Fibroblast of mammary gland (primary cell): ENCODE measurements at regions not wholly inside any gene's neighbourhood (a gene's known extent, or its start where the extent isn't known, plus 50 kb on each side); places are given as distances from the start of the nearest gene placed in this dataset.

ENCODE experiments used
- DNase-seq: peaks from one replicate; pipeline ENCODE4 v3.0.0-alpha.2; 2010; ENCODE audit warnings: low read depth
- H3K4me3 ChIP-seq: 2 replicates; pipeline ENCODE4 v1.5.1; 2011; ENCODE audit warnings: low read depth, mild to moderate bottlenecking, low read length, moderate library complexity; ENCODE audit not compliant: control insufficient read depth
- CTCF ChIP-seq: conservative IDR thresholded peaks from 2 replicates; pipeline ENCODE4 v1.5.1; 2011; ENCODE audit warnings: low read depth, low read length, inconsistent platforms; ENCODE audit not compliant: control insufficient read depth, insufficient read depth

DNA sequence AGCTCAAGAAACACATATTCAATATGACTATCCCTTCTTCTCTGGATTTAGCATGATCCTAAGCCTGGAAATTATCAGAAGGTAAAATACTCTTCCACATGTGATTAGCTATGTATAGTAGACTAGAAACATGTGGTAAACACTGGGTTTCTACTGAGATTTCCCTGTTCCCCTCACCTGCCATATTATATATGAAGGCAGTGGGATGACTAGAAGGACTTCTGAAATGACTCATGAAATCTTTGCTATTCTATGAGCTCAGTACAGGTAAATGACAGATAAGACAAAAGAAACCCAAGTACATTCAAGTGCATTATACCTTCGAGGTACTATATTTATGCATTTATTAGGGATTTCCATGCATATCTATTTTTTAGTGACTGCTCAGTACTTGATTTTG is 152.9 kb downstream of the DNAJB9 start:
- DNase-seq: no peak
- H3K4me3 ChIP-seq: no peak overlapping the region
- no peak for TF ChIP-seq CTCF

DNA sequence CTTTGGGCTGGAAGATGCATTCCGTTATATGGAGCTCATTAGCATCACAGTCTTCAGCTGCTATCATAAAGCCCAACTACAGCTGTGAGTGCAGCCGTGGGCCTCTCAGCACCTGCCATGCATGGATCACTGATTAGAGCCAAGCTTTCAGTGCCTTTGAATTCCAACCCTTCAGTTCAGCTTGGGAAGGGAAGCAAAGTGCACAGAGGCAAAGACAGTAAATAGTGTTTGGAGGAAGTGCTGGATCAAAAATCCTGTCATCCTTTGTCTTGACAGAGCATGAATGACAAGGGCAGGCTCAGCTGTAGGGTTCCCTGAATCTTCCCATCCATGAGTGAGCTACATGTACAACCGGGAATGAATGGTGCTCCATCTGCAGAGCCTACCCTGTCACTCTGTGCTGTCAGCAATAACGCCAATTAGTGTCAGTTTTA is 153.7 kb downstream of the DNAJB9 start:
- no peak for DNase-seq
- no peak for TF ChIP-seq CTCF

DNA sequence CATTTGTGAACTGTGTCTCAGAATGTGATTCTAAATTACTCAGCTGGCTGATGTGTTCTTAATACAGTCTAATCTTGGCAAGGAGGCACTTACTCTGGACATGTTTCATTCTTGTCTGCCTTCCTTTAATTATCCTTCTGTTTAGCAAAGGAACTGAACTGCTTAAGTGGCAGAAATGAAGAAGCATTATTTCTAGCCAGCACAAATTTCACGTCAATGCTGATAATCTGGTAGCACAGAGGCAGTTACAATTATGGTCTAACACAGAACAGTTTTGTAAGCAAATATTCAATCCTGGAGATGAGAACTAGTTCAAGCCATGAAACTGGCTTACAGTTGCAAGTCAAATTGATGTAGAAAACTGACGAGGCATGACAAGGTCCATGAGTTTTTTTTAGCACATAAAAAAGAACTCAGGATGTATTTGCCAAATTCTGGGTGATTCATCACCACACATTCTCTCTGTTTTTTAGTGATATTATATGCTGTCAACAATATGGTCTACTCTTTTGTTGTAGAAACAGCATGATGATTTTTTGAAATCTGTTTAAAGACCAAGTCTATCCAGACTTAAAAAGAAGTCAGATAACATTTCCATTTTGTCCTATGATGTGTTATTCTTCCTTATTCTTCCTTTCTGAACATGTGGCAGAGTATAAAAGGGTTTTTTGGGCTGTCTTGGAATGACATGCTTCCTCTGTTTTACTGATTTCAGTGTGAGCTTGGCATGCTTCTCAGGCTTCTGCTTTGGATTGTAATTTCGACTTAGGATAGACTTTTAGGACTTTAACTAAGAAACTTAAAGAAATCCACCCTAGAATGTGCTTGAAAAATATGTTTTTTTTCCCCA is 154.8 kb downstream of the DNAJB9 start:
- TF ChIP-seq CTCF: no peak
- peak; percentile 10 for DNase-seq
- H3K4me3 ChIP-seq: no peak overlapping the region

More for the DNA sequence above, 153.7 kb downstream of the DNAJB9 start:
- H3K4me3 ChIP-seq: no peak overlapping the region

GRCh38 chr7:108735814-108736213 is 166.1 kb downstream of the DNAJB9 start:
- DNase-seq: no peak
- H3K4me3 ChIP-seq: no peak overlapping the region
- TF ChIP-seq CTCF: no peak

DNA sequence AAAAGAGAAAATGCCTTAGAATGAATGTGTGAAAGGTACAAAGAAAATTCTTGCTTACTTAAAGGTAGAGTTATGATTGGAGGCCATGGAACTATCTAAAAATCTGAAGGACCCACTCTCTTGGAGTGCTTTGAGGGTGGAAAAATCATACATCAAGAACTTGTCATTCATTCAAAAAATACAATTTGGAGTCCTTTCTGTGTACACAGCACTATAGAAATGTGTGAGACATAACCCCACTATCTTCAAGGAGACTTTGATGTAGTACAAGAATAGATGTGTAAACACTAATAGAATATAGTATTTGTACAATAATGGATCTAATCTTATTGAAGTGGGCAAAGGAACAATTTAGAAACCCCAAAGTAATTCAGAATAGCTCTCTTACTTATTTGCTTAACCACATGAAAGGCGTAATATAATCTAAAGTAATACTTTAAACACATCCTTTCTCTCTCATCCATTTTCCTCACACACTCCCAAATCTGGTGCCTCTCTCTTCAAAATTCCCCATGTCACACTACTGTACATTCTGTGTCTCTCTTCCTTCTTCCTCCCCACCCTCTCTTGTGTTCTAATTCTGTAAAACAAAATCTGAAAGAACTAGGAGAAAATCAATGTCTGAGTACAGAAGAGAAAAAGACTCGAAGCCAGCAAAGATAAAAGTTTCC is 166.7 kb downstream of the DNAJB9 start:
- TF ChIP-seq CTCF: no peak
- DNase-seq: no peak
- H3K4me3 ChIP-seq: no peak overlapping the region

GRCh38 chr7:108770981-108771745 is 201.5 kb downstream of the DNAJB9 start:
- TF ChIP-seq CTCF: no peak
- DNase-seq: no peak
- H3K4me3 ChIP-seq: no peak overlapping the region
